ENCODE measurements at regions not wholly inside any gene's neighbourhood (a gene's known extent, or its start where the extent isn't known, plus 50 kb on each side); places are given as distances from the start of the nearest gene placed in this dataset.

GRCh38 chr18:76752400-76752799 is 70.0 kb upstream of the ZNF236 start:
- peaks cover 4% of the 10 kb centered on the region for H3K36me3 Mint-ChIP-seq (ENCODE audit: low read depth)
- no peak for DNase-seq
- ChIA-PET CTCF (no interaction called here), POLR2A (no interaction called here)
- no peak for TF ChIP-seq CTCF (IDR thresholded peaks at IDR 0.05)
- no peaks in the 10 kb centered on the region for H3K27me3 Mint-ChIP-seq
- H3K9me3 Mint-ChIP-seq: peaks cover 17% of the 10 kb centered on the region
- intact Hi-C loops (cut with micrococcal nuclease): no loop called here
- no peak overlapping the region for H3K4me3 Mint-ChIP-seq
- no peak overlapping the region for H3K27ac Mint-ChIP-seq
- H3K4me1 Mint-ChIP-seq: no peaks in the 10 kb centered on the region
- no peak for ATAC-seq (ENCODE audit: low read depth)

- H3K9me3 Mint-ChIP-seq: peaks cover 22% of the 10 kb centered on the region
- CTCF ChIA-PET: no interaction called here
- no peak overlapping the region for H3K4me3 Mint-ChIP-seq
- peaks cover 3% of the 10 kb centered on the region for H3K27me3 Mint-ChIP-seq
- POLR2A ChIA-PET: no interaction called here
- peaks cover 4% of the 10 kb centered on the region for H3K36me3 Mint-ChIP-seq (ENCODE audit: low read depth)
- no peak overlapping the region for H3K27ac Mint-ChIP-seq
- intact Hi-C loops (cut with micrococcal nuclease): no loop called here
- no peak for DNase-seq
- TF ChIP-seq CTCF (IDR thresholded peaks at IDR 0.05): no peak
- no peaks in the 10 kb centered on the region for H3K4me1 Mint-ChIP-seq
- ATAC-seq (ENCODE audit: low read depth): no peak
Measured at GRCh38 chr18:76750917-76751890, 71.2 kb upstream of the ZNF236 start.

GRCh38 chr18:76750269-76750668 is 72.1 kb upstream of the ZNF236 start:
- Mint-ChIP-seq H3K27me3 (peaks cover 3% of the 10 kb centered on the region), H3K4me1 (no peaks in the 10 kb centered on the region), H3K9me3 (peaks cover 23% of the 10 kb centered on the region), H3K27ac (no peak overlapping the region), H3K4me3 (no peak overlapping the region), H3K36me3 (ENCODE audit: low read depth) (peaks cover 4% of the 10 kb centered on the region)
- POLR2A ChIA-PET: no interaction called here
- intact Hi-C loops (cut with micrococcal nuclease): no loop called here
- no peak for TF ChIP-seq CTCF (IDR thresholded peaks at IDR 0.05)
- CTCF ChIA-PET: no interaction called here
- ATAC-seq (ENCODE audit: low read depth): no peak
- DNase-seq: no peak

GRCh38 chr18:76747676-76748075 is 74.7 kb upstream of the ZNF236 start:
- TF ChIP-seq CTCF (IDR thresholded peaks at IDR 0.05): no peak
- Mint-ChIP-seq H3K36me3 (ENCODE audit: low read depth) (peaks cover 4% of the 10 kb centered on the region), H3K4me1 (no peaks in the 10 kb centered on the region), H3K27ac (no peak overlapping the region), H3K4me3 (no peak overlapping the region), H3K27me3 (peaks cover 3% of the 10 kb centered on the region), H3K9me3 (peaks cover 26% of the 10 kb centered on the region)
- intact Hi-C loops (cut with micrococcal nuclease): loop anchor here (5.0 kb wide), 1 partner anchor 670 kb away; no protein-coding TSS in a partner anchor
- ChIA-PET POLR2A (no interaction called here), CTCF (no interaction called here)
- DNase-seq (no peak), ATAC-seq (ENCODE audit: low read depth) (no peak)

GRCh38 chr18:76741346-76741745 is 81.0 kb upstream of the ZNF236 start:
- no peaks in the 10 kb centered on the region for H3K4me1 Mint-ChIP-seq
- no peaks in the 10 kb centered on the region for H3K36me3 Mint-ChIP-seq (ENCODE audit: low read depth)
- intact Hi-C loops (cut with micrococcal nuclease): no loop called here
- H3K9me3 Mint-ChIP-seq: peaks cover 5% of the 10 kb centered on the region
- no peak for ATAC-seq (ENCODE audit: low read depth)
- ChIA-PET POLR2A (no interaction called here), CTCF (no interaction called here)
- H3K4me3 Mint-ChIP-seq: no peak overlapping the region
- no peak overlapping the region for H3K27ac Mint-ChIP-seq
- H3K27me3 Mint-ChIP-seq: no peaks in the 10 kb centered on the region
- no peak for DNase-seq
- no peak for TF ChIP-seq CTCF (IDR thresholded peaks at IDR 0.05)
